Endothelial cell of umbilical vein (primary cell): ENCODE measurements at regions not wholly inside any gene's neighbourhood (a gene's known extent, or its start where the extent isn't known, plus 50 kb on each side); places are given as distances from the start of the nearest gene placed in this dataset.

ENCODE experiments used
- BruUV-seq: library from RNA; stranded (reverse); fragments of 400-500 nt; replicated peaks from 2 replicates; lab custom pipeline; 2021; lab: Mats Ljungman, UMichigan
- CTCF ChIA-PET: fragments of 300-600, 350-600 bp; sonication (Branson Sonifier 250); formaldehyde crosslinking; loops from one replicate; lab custom pipeline; 2021; ENCODE audit warnings: antibody characterized with exemption, inconsistent platforms; lab: Charles Lee
- POLR2A ChIA-PET: fragments of 300-600, 350-600 bp; sonication (Branson Sonifier 250); formaldehyde crosslinking; loops from one replicate; lab custom pipeline; 2021; ENCODE audit warnings: antibody characterized with exemption, inconsistent platforms; lab: Charles Lee
- DNase-seq: peaks from one replicate; pipeline ENCODE4 v3.0.0-alpha.2; 2011; ENCODE audit warnings: low read depth, low spot score
- FAIRE-seq: peaks from 2 replicates; lab custom pipeline; 2011; peaks lifted over from hg19 to GRCh38; lab: Jason Lieb, UNC
- H2AFZ ChIP-seq: 2 replicates; pipeline ENCODE4 v1.6.0; 2012; ENCODE audit warnings: low read depth, low read length, control low read depth, inconsistent platforms
- H3K27ac ChIP-seq: 2 replicates; pipeline ENCODE4 v1.5.1; 2011; ENCODE audit warnings: low read depth, mild to moderate bottlenecking, control low read depth, low read length, moderate library complexity; ENCODE audit not compliant: insufficient read depth
- H3K27me3 ChIP-seq, 2 experiments: 2 replicates each; pipeline versions ENCODE4 v1.6.0 to v1.6.1; 2011; ENCODE audit warnings: low read length in 2 of 2, mixed read lengths in 1 of 2; ENCODE audit not compliant: control insufficient read depth in 2 of 2, insufficient read depth in 2 of 2
- H3K36me3 ChIP-seq, 2 experiments: 2 replicates in 1 of 2; 3 replicates in 1 of 2; pipeline ENCODE4 v1.5.1; 2011; ENCODE audit warnings: low read length in 2 of 2, mild to moderate bottlenecking in 1 of 2, moderate library complexity in 1 of 2; ENCODE audit not compliant: control insufficient read depth in 2 of 2, insufficient read depth in 2 of 2; ENCODE audit errors: extremely low read depth in 1 of 2
- H3K4me1 ChIP-seq: 3 replicates; pipeline ENCODE4 v1.5.1; 2011; ENCODE audit warnings: mild to moderate bottlenecking, low read length; ENCODE audit not compliant: control insufficient read depth, insufficient read depth; ENCODE audit errors: extremely low read depth
- H3K4me2 ChIP-seq: 2 replicates; pipeline ENCODE4 v1.6.1; 2011; ENCODE audit warnings: low read length, control low read depth, mixed read lengths; ENCODE audit not compliant: insufficient read depth
- H3K4me3 ChIP-seq, 3 experiments: fragments of 200-600 bp in 1 of 3; sonication (generic), shearing (Covaris generic) in 1 of 3; replicated peaks in 1 of 3; 2 replicates each; pipeline ENCODE4 v1.5.1; 2011 to 2016; ENCODE audit warnings: control low read depth in 3 of 3, low read length in 3 of 3, mild to moderate bottlenecking in 2 of 3, inconsistent platforms in 1 of 3, low read depth in 1 of 3, moderate library complexity in 1 of 3; ENCODE audit not compliant: insufficient read depth in 1 of 3
- H3K79me2 ChIP-seq: 2 replicates; pipeline ENCODE4 v1.6.0; 2012; ENCODE audit warnings: low read length, inconsistent platforms; ENCODE audit not compliant: control insufficient read depth, insufficient read depth
- H3K9ac ChIP-seq: replicated peaks from 2 replicates; pipeline ENCODE3; 2011; ENCODE audit warnings: low read length, control low read depth; ENCODE audit not compliant: insufficient read depth; ENCODE audit errors: extremely low read depth
- H3K9me1 ChIP-seq: replicated peaks from 3 replicates; pipeline ENCODE4 v1.6.0; 2011; ENCODE audit warnings: mild to moderate bottlenecking, low read length; ENCODE audit not compliant: control insufficient read depth, insufficient read depth; ENCODE audit errors: extremely low read depth
- H3K9me3 ChIP-seq: replicated peaks from 2 replicates; pipeline ENCODE4 v1.5.1; 2012; ENCODE audit warnings: low read length, inconsistent platforms; ENCODE audit not compliant: control insufficient read depth, insufficient read depth
- H4K20me1 ChIP-seq: replicated peaks from 2 replicates; pipeline ENCODE3; 2011; ENCODE audit warnings: mild to moderate bottlenecking, low read length; ENCODE audit not compliant: control insufficient read depth, insufficient read depth; ENCODE audit errors: extremely low read depth
- EZH2 ChIP-seq: IDR thresholded peaks from 2 replicates; pipeline ENCODE4 v1.6.1; 2012; ENCODE audit warnings: borderline replicate concordance, low read depth, mild to moderate bottlenecking, moderate library complexity, low read length, inconsistent platforms; ENCODE audit not compliant: severe bottlenecking
- FOS ChIP-seq: IDR thresholded peaks from 2 replicates; pipeline ENCODE4 v1.6.1; 2011; ENCODE audit warnings: mild to moderate bottlenecking, low read length, moderate library complexity, borderline replicate concordance; ENCODE audit not compliant: insufficient read depth
- GATA2 ChIP-seq: IDR thresholded peaks from 2 replicates; pipeline ENCODE4 v1.7.0; 2011; ENCODE audit warnings: low read depth, mild to moderate bottlenecking, moderate library complexity, mixed read lengths, low read length; ENCODE audit not compliant: insufficient read length, insufficient read depth
- JUN ChIP-seq: IDR thresholded peaks from 2 replicates; pipeline ENCODE4 v1.6.1; 2011; ENCODE audit warnings: borderline replicate concordance, low read depth; ENCODE audit not compliant: insufficient read length, insufficient read depth
- MYC ChIP-seq: IDR thresholded peaks from one replicate; pipeline ENCODE4 v1.6.1; 2011; ENCODE audit warnings: mild to moderate bottlenecking, low read depth, low read length
- POLR2A ChIP-seq: IDR thresholded peaks from 2 replicates; pipeline ENCODE4 v1.6.1; 2012; ENCODE audit warnings: low read depth, mild to moderate bottlenecking, control low read depth, low read length
- POLR2AphosphoS5 ChIP-seq: IDR thresholded peaks from 2 replicates; pipeline ENCODE4 v1.6.1; 2012; ENCODE audit warnings: low read depth, mild to moderate bottlenecking, control low read depth, low read length, moderate library complexity; ENCODE audit not compliant: insufficient read depth
- dilution Hi-C: fragments of 300-500 bp; cut with MboI; formaldehyde crosslinking; loops from one replicate; pipeline ENCODE4 v1.15.0; 2019; ENCODE audit warnings: low sequenced_read_pairs; ENCODE audit not compliant: extremely low pct_ligation_motif_present
- intact Hi-C: fragments of 100-400 bp; cut with micrococcal nuclease; formaldehyde crosslinking; loops from one replicate; pipeline ENCODE4 v1.10.0; 2022
- TF ChIP-seq, protein P1 (sequence below): IDR thresholded peaks from 2 replicates; pipeline ENCODE4 v1.6.1; 2011; ENCODE audit not compliant: insufficient read depth, insufficient read length
- TF ChIP-seq, protein P2 (sequence below), 2 donors: IDR thresholded peaks; 1 replicate in 1 of 2; 2 replicates in 1 of 2; pipeline ENCODE4 v1.5.1; 2011; ENCODE audit warnings: low read length in 2 of 2, mild to moderate bottlenecking in 2 of 2, moderate library complexity in 2 of 2, control low read depth in 1 of 2, inconsistent platforms in 1 of 2, low read depth in 1 of 2; ENCODE audit not compliant: insufficient read depth in 1 of 2; ENCODE audit errors: extremely low read depth in 1 of 2

DNA sequence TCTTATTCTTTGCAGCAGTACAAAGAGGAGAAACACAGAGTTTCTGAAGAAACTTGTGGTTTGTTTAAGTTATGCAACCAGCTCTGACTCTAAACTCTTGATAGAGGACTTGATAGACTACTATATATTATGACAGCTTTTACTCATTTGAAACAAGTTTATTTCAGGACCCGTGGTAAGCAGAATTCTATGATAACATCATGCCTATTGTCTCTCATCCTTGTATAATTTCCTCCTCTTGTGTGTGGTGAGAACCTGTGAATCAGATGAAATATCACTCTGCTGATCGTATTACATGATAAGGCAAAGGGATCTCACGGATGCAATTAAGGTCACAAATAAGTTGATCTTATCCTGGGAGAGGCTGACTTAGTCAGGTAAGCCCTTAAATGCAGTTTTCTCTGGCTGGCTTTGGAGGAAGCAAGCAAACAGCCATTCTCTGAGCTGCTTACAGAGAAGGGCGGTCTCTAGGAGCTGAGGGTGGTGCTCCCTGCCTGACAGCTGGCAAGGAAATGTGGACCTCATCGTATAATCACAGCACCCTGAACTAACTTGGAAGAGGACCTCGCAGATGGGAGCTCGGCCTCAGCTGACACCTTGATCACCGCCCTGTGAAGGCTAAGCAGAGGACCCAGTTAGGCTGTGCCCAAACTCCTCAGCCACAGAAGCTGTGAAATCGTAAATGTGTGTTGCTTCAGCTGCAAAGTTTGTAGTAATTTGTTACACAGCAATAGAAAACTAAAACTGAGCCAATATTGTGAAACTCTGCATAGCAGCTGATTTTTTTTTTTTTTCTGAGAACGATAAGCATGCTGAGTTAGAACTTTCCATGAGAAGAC is 151.1 kb upstream of the DPT start:
- intact Hi-C loops, result no loop called here
- Histone ChIP-seq H3K36me3 (no peaks in the 10 kb centered on the region), H3K9me1 (no peaks in the 10 kb centered on the region), H3K27me3 (no peaks in the 10 kb centered on the region), H3K4me1 (no peaks in the 10 kb centered on the region), H4K20me1 (no peaks in the 10 kb centered on the region), H2AFZ (no peak overlapping the region), H3K9ac (no peak overlapping the region), H3K4me3 (no peak overlapping the region), H3K9me3 (no peaks in the 10 kb centered on the region), H3K4me2 (no peak overlapping the region), H3K27ac (no peak overlapping the region), H3K79me2 (no peaks in the 10 kb centered on the region)
- POLR2A ChIA-PET, result no interaction called here
- DNase-seq, result peak; percentile 8
- dilution Hi-C loops, result no loop called here
- BruUV-seq, result no TSS peak
- CTCF ChIA-PET, result interaction anchor here (0.8 to 1.5 kb wide), 4 partner anchors 17 to 80 kb away, joined by 3 to 4 read pairs (median 3); no protein-coding TSS in a partner anchor
- TF ChIP-seq GATA2, result no peak
- no peak for TF ChIP-seq EZH2
- TF ChIP-seq JUN, result no peak
- TF ChIP-seq FOS, result no peak
- TF ChIP-seq POLR2AphosphoS5, result no peak
- TF ChIP-seq, protein P1, sequence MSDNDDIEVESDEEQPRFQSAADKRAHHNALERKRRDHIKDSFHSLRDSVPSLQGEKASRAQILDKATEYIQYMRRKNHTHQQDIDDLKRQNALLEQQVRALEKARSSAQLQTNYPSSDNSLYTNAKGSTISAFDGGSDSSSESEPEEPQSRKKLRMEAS, result no peak
- TF ChIP-seq POLR2A, result no peak
- no peak for TF ChIP-seq MYC
- TF ChIP-seq, protein P2, sequence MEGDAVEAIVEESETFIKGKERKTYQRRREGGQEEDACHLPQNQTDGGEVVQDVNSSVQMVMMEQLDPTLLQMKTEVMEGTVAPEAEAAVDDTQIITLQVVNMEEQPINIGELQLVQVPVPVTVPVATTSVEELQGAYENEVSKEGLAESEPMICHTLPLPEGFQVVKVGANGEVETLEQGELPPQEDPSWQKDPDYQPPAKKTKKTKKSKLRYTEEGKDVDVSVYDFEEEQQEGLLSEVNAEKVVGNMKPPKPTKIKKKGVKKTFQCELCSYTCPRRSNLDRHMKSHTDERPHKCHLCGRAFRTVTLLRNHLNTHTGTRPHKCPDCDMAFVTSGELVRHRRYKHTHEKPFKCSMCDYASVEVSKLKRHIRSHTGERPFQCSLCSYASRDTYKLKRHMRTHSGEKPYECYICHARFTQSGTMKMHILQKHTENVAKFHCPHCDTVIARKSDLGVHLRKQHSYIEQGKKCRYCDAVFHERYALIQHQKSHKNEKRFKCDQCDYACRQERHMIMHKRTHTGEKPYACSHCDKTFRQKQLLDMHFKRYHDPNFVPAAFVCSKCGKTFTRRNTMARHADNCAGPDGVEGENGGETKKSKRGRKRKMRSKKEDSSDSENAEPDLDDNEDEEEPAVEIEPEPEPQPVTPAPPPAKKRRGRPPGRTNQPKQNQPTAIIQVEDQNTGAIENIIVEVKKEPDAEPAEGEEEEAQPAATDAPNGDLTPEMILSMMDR (IDR thresholded peaks at IDR 0.05; ENCODE audit: extremely low read depth in 1 of 2, insufficient read depth in 1 of 2, low read depth in 1 of 2, low read length in 2 of 2), result no peak
- no peak for FAIRE-seq
